ENCODE measurements at regions not wholly inside any gene's neighbourhood (a gene's known extent, or its start where the extent isn't known, plus 50 kb on each side); places are given as distances from the start of the nearest gene placed in this dataset.
A peak's percentile ranks its signal among the peaks of the same experiment; 100 is the strongest.

GRCh38 chr15:47194718-47195117, 522.6 kb upstream of the SEMA6D start:
- DNase-seq (ENCODE audit: low read depth in 3 of 3): no peak

- DNase-seq (ENCODE audit: low read depth in 3 of 3): peak in 2 of 3 experiments; percentile 5 to 6
Measured at GRCh38 chr15:47196048-47196447, 521.3 kb upstream of the SEMA6D start.

GRCh38 chr15:47203993-47204392, 513.3 kb upstream of the SEMA6D start:
- no peak for DNase-seq (ENCODE audit: low read depth in 3 of 3)

- no peak for DNase-seq (ENCODE audit: low read depth in 3 of 3)
Measured at GRCh38 chr15:47206358-47206978, 510.8 kb upstream of the SEMA6D start.

GRCh38 chr15:47209591-47209990, 507.7 kb upstream of the SEMA6D start:
- no peak for DNase-seq (ENCODE audit: low read depth in 3 of 3)

- DNase-seq (ENCODE audit: low read depth in 3 of 3): no peak
Measured at GRCh38 chr15:47212222-47213010, 504.9 kb upstream of the SEMA6D start.

- no peak for DNase-seq (ENCODE audit: low read depth in 3 of 3)
Measured at GRCh38 chr15:47213883-47214282, 503.4 kb upstream of the SEMA6D start.

GRCh38 chr15:47218295-47218694, 499.0 kb upstream of the SEMA6D start:
- no peak for DNase-seq (ENCODE audit: low read depth in 3 of 3)

- no peak for DNase-seq (ENCODE audit: low read depth in 3 of 3)
Measured at GRCh38 chr15:47244361-47244760, 472.9 kb upstream of the SEMA6D start.

GRCh38 chr15:47246317-47246716, 471.0 kb upstream of the SEMA6D start:
- no peak for DNase-seq (ENCODE audit: low read depth in 3 of 3)

- no peak for DNase-seq (ENCODE audit: low read depth in 3 of 3)
Measured at GRCh38 chr15:47258521-47258920, 458.8 kb upstream of the SEMA6D start.

GRCh38 chr15:47265686-47266085, 451.6 kb upstream of the SEMA6D start:
- no peak for DNase-seq (ENCODE audit: low read depth in 3 of 3)

GRCh38 chr15:47266566-47266965, 450.7 kb upstream of the SEMA6D start:
- DNase-seq (ENCODE audit: low read depth in 3 of 3): no peak

- DNase-seq (ENCODE audit: low read depth in 3 of 3): no peak
Measured at GRCh38 chr15:47273864-47274263, 443.4 kb upstream of the SEMA6D start.

- DNase-seq (ENCODE audit: low read depth in 3 of 3): no peak
Measured at GRCh38 chr15:47283246-47283645, 434.1 kb upstream of the SEMA6D start.

- DNase-seq (ENCODE audit: low read depth in 3 of 3): no peak
Measured at GRCh38 chr15:47288794-47289193, 428.5 kb upstream of the SEMA6D start.

GRCh38 chr15:47289656-47290055, 427.6 kb upstream of the SEMA6D start:
- DNase-seq (ENCODE audit: low read depth in 3 of 3): no peak

GRCh38 chr15:47291767-47292166, 425.5 kb upstream of the SEMA6D start:
- no peak for DNase-seq (ENCODE audit: low read depth in 3 of 3)

GRCh38 chr15:47292638-47293190, 424.6 kb upstream of the SEMA6D start:
- DNase-seq (ENCODE audit: low read depth in 3 of 3): no peak

- no peak for DNase-seq (ENCODE audit: low read depth in 3 of 3)
Measured at GRCh38 chr15:47293466-47294162, 423.7 kb upstream of the SEMA6D start.

- no peak for DNase-seq (ENCODE audit: low read depth in 3 of 3)
Measured at GRCh38 chr15:47294765-47295259, 422.5 kb upstream of the SEMA6D start.

- DNase-seq (ENCODE audit: low read depth in 3 of 3): no peak
Measured at GRCh38 chr15:47296881-47297280, 420.4 kb upstream of the SEMA6D start.

Measured in stimulated activated CD4-positive, alpha-beta T cell treated with anti-CD3 and anti-CD28 coated beads, TNF-alpha, amount 100 ng/mL, for 4 hours (primary cell).